GOT3 (cell line): ENCODE measurements at regions not wholly inside any gene's neighbourhood (a gene's known extent, or its start where the extent isn't known, plus 50 kb on each side); places are given as distances from the start of the nearest gene placed in this dataset.
"Not testable (repeated sequence)": the region's sequence is repeated elsewhere in the genome, so short reads cannot be mapped to it uniquely, and the experiment has no call there.

Source experiments
- DNase-seq: peaks from one replicate; lab custom pipeline; 2025; ENCODE audit warnings: mixed read lengths; lab: John Stamatoyannopoulos, UW

DNA sequence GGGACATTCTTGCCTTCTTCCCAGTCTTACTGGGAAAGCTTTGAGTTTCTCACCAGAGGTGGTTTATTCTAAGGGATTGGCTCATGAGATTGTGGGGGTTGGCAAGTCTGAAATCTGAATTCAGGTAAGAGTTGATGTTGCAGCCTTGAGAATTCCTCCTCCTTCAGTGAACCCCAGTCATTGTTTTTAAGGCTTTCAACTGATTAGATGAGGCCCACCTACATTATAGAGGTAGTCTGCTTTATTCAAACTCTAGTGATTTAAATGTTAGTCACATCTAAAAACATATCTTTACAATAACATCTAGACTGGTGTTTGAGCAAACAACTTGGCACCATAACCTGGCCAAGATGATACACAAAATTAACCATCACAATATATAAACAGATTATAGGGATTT is 156.5 kb upstream of the MED14 start:
- no peak for DNase-seq

GRCh38 chrX:40893251-40893910 is 158.0 kb upstream of the MED14 start:
- DNase-seq: no peak

DNA sequence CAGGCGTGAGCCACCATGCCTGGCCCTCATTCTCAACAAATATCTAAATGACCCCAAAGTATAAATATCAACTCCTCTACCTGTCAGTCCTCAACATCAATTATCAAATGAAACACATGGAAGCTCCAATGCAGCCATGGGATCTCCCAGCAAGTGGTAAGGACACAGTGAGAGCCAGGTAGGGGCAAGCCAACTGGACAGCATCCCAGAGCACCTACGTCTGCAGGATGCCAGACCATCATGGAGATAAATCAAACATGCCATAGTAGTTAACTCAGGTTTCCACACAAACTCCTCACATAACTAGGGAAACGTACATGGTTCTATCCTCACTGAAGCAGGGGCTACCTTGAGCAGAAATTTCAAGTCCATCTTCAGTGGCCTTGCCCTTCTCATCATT is 159.9 kb upstream of the MED14 start:
- DNase-seq: no peak

DNA sequence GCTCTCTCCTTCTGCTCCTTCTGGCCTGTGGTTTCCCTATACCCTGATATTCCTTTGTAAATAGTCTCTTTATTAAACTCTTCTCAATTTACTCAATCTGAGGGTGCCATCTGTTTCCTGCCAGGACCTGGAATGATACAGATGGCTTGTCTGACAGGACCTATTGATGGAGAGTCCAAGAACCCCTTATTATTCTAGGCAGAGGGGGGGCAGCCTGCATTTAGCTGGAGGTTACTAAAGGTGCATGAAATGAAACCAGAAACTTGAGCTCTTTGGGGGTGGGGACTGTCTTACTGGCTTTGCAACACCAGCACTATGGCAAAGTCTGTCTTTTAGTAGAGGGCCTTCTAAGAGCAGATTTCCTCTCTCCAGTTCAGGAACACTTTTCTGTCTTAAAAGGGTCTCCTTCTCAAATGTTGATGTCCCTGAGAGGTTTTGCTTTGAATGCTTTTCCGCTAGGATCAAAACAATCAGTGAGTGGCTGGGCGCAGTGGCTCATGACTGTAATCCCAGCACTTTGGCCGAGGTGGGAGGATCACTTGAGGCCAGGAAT is 162.5 kb upstream of the MED14 start:
- DNase-seq: no peak

DNA sequence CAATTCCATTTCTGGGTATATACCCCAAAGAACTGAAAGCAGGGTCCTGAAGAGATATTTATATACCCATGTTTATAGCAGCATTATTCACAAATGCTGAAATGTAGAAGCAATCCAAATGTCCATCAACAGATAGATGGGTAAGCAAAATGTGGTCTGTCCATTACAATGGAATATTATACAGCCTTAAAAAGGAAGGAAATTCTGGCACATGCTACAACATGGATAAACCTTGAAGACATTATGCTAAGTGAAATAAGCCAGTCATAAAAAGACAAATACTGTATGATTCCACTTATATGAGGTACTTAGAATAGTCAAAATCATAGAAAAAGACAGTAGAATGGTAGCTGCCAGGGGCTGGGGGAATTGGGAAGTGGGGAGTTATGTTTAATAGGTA is 169.4 kb upstream of the MED14 start:
- not testable (repeated sequence) for DNase-seq

GRCh38 chrX:40908026-40908425 is 172.7 kb upstream of the MED14 start:
- DNase-seq: no peak

DNA sequence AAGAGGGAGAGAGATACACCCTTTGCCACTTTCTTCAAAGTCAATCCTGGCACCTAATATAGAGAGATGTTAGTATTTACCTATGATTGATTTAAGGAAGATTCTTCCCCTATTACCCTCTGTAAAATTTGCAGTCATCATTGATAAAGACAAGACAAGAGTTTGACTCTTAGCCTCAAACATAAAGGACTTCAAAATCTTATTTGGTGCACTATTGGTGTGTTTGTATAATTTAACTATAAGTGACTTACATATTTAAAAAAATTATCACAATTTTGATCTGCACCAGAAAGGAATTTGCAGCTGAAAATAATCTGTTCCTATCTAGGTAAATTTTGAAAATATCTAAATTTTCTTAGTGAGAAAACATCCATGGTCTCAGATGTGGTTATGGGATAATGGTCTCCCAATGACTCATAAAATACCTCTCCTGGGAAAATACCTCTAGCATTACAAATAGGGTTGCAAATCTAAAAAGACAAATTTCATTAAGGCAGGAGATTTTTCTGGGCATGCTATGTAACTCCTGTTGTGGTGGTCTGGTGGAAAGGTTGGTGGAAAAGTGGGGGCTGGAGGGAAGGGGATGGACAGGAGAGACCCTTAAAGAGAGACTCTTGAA is 173.6 kb upstream of the MED14 start:
- DNase-seq: no peak

GRCh38 chrX:40912166-40912565 is 173.1 kb upstream of the USP9X start:
- DNase-seq: no peak

DNA sequence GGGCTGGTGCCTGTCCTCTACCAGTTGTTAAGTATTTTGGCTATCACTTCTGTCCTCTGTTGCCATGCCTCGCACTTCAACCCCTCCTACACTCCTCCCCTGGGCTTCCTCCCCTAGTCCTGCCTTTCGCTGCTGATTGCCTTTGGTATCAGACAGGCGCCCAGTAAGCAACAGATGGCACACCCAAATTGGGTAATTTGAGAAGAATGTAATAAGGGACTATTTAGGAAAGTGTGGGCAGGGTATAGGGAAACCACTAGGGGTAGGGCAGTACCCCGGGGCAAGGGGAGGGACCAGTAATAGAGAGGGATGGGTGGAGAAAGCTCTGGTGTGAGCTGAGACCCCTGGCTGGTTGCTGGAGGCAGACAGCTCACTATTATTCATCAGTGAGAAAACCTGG is 172.7 kb upstream of the USP9X start:
- no peak for DNase-seq

GRCh38 chrX:40920351-40920750 is 164.9 kb upstream of the USP9X start:
- DNase-seq: no peak

DNA sequence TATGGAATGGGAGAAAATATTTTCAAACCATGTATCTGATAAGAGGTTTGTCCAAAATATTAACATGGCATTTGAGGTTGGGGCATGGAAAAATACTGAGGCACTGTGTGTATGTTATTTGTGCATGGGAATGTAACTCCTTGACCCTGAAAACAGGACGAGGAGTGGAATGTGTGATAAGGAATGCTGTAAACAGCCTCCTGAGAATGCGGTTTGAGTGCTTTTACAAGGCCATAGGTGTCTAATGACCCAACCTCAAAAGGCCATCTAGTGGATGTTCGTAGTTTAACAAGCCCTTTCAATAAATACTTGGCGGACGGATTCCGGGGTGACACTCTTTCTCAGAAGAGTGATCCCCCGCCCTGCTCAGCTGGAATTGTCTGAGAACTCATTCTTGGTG is 162.9 kb upstream of the USP9X start:
- no peak for DNase-seq

DNA sequence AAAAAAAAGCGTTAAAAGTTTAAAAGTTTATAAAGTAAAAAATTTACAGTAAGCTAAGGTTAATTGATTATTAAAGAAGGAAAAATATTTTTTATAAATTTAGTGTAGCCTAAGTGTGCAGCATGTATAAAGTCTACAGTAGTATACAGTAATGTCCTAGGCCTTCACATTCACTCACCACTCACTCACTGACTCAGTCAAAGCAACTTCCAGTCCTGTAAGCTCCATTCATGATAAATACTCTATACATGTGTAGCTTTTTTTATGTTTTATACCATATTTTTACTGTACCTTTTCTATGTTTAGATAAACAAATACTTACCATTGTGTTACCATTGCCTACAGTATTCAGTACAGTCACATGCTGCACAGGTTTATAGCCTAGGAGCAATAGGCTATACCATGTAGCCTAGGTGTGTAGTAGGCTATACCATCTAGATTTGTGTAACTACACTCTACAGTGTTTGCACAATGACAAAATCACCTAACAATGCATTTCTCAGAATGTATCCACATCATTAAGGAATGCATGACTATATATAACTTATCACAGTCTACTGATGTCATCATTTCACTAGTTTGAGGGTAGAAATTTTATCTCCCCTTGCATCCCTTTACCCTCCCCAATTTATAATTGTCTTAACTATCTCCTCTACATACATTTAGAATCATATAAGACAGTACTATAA is 158.4 kb upstream of the USP9X start:
- not testable (repeated sequence) for DNase-seq

GRCh38 chrX:40928076-40928475 is 157.2 kb upstream of the USP9X start:
- no peak for DNase-seq

DNA sequence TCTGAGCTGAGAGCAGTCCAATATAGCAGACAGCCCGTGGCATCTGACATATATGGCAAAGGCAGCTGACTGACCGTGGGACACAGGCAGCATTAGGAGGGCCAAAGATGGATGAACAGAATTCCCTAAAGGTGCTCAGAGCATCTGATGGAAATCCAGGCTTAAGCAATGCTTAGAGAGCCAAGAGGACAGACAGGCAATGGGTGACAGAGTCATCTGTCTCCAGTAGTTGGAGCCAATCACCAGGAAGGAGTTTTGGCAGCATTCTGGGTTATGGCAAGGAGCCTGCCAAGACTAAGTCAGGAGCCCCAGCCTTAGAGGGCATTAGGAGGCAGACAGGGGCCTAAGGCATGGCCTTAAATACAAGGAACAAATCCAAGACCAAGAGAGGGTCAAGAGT is 153.3 kb upstream of the USP9X start:
- DNase-seq: no peak

- DNase-seq: no peak
Observed at GRCh38 chrX:40933132-40933705, 152.0 kb upstream of the USP9X start.

- DNase-seq: no peak
Observed at GRCh38 chrX:40933706-40934425, 151.4 kb upstream of the USP9X start.

DNA sequence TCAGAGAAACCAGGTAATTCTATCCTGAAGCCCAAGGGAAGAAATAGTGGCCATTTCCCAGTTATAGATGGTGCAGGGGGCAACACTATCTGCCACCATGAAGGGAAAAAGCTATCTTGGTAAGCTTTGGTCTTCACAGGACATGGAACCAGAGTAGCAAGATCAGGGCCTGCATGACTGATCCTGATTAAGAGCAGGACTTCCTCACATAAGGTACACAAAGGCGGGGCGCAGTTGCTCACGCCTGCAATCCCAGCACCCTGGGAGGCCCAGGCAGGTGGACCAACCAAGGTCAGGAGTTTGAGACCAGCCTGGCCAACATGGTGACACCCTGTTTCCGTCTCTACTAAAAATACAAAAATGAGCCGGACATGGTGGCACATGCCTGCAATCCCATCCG is 148.4 kb upstream of the USP9X start:
- no peak for DNase-seq

DNA sequence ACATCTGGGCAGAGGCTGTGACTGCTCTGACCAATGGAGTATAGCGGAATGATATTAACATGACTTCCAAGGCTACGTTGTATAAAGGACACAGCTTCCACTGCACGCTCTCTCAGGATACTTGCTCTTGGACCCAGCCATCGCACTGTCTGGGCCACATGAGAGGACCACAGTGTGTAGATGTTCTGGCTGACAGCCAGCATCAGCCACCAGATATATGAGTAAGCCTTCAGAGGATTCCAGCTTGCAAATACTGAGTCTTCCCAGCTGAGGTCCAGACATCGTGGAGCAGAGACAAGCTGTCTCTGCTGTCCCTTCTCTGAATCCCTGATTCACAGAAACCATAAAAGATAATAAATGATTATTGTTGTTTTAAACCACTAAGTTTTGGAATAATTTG is 146.8 kb upstream of the USP9X start:
- no peak for DNase-seq

- no peak for DNase-seq
Observed at GRCh38 chrX:40943093-40943641, 142.1 kb upstream of the USP9X start.

GRCh38 chrX:40945361-40945713 is 139.9 kb upstream of the USP9X start:
- no peak for DNase-seq

- no peak for DNase-seq
Observed at GRCh38 chrX:40947276-40947675, 138.0 kb upstream of the USP9X start.

DNA sequence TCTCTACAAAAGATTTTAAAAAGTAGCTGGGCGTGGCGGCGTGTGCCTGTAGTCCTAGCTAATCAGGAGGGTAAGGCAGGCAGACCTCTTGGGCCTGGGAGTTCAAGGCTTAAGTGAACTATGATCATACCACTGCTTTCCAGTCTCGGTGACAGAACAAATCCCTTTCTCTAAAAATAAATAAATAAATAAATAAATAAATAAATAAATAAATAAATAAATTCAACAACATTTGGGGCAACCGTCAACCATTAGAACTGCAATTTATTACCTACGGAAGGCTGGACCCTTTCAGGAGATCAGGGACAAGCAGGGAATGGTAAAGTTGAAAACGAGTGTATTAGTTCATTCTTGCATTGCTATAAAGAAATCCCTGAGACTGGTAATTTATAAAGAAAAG is 136.2 kb upstream of the USP9X start:
- DNase-seq: no peak
